Osteocyte (in vitro differentiated cells): ENCODE measurements at regions not wholly inside any gene's neighbourhood (a gene's known extent, or its start where the extent isn't known, plus 50 kb on each side); places are given as distances from the start of the nearest gene placed in this dataset.

Experiments
- DNase-seq: peaks from one replicate; pipeline ENCODE4 v3.0.0; 2021; ENCODE audit warnings: mixed read lengths; ENCODE audit not compliant: unreplicated experiment; ENCODE audit errors: extremely low spot score
- H3K27ac Mint-ChIP-seq: one replicate; pipeline ENCODE4 v1.8.0; 2021; ENCODE audit warnings: mild to moderate bottlenecking, mixed read lengths; ENCODE audit not compliant: unreplicated experiment
- H3K27me3 Mint-ChIP-seq: one replicate; pipeline ENCODE4 v1.8.0; 2021; ENCODE audit warnings: mixed read lengths; ENCODE audit not compliant: unreplicated experiment
- H3K36me3 Mint-ChIP-seq: one replicate; pipeline ENCODE4 v1.8.0; 2021; ENCODE audit warnings: mixed read lengths; ENCODE audit not compliant: unreplicated experiment
- H3K4me1 Mint-ChIP-seq: one replicate; pipeline ENCODE4 v1.8.0; 2021; ENCODE audit warnings: mixed read lengths; ENCODE audit not compliant: unreplicated experiment
- H3K4me3 Mint-ChIP-seq: one replicate; pipeline ENCODE4 v1.8.0; 2021; ENCODE audit warnings: mild to moderate bottlenecking, moderate library complexity, mixed read lengths; ENCODE audit not compliant: unreplicated experiment
- H3K9me3 Mint-ChIP-seq: one replicate; pipeline ENCODE4 v1.8.0; 2021; ENCODE audit warnings: mixed read lengths; ENCODE audit not compliant: unreplicated experiment
- TF ChIP-seq, protein P1 (sequence below): fragments of 200-600 bp; sonication (generic); IDR thresholded peaks from 2 replicates; pipeline ENCODE4 v1.5.0; 2021; ENCODE audit warnings: antibody characterized with exemption, mild to moderate bottlenecking, moderate library complexity

DNA sequence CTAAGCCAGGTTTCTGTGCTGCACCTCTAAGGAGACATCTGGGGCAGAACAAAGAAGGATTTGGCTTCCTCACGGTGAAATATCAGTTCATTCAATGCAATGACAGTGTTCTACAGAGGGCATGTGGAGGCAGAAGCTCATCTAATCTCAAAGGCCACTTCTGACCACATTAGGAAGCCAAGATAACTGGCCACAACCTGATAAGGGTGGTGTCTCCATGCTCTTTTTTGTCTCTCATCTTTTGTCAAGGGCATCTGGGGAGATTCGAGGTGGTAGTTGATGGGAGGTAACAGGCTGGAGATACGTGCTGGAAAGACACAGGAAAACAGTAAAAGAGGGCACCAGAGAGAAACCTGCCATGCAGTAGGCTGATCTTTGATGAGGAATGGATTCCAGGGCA is 303.9 kb downstream of the LRATD1 start:
- H3K4me3 Mint-ChIP-seq = no peak overlapping the region
- no peak overlapping the region for H3K27ac Mint-ChIP-seq
- TF ChIP-seq, protein P1, sequence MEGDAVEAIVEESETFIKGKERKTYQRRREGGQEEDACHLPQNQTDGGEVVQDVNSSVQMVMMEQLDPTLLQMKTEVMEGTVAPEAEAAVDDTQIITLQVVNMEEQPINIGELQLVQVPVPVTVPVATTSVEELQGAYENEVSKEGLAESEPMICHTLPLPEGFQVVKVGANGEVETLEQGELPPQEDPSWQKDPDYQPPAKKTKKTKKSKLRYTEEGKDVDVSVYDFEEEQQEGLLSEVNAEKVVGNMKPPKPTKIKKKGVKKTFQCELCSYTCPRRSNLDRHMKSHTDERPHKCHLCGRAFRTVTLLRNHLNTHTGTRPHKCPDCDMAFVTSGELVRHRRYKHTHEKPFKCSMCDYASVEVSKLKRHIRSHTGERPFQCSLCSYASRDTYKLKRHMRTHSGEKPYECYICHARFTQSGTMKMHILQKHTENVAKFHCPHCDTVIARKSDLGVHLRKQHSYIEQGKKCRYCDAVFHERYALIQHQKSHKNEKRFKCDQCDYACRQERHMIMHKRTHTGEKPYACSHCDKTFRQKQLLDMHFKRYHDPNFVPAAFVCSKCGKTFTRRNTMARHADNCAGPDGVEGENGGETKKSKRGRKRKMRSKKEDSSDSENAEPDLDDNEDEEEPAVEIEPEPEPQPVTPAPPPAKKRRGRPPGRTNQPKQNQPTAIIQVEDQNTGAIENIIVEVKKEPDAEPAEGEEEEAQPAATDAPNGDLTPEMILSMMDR = no peak
- no peaks in the 10 kb centered on the region for H3K36me3 Mint-ChIP-seq
- no peak for DNase-seq
- peaks cover 3% of the 10 kb centered on the region for H3K27me3 Mint-ChIP-seq
- peaks cover 18% of the 10 kb centered on the region for H3K9me3 Mint-ChIP-seq
- H3K4me1 Mint-ChIP-seq = no peaks in the 10 kb centered on the region

DNA sequence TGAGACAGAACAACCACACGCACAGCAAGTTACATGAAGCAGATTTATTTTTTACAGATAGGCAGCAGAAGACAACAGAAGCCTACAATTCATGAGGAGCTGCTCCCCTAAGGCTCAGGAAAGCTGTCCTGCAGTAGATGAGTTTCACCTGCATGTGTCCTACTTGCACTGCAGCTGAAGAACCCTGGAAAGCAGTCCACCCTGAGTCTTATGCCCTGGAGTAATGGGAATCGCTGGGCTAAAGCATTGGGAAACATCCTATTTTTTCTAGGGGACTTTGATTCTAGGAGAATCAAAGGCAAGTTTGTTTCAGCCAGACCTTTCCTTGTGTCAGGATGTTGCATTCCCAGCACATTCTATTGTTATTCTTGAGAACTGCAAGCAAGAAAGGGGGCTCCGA is 304.8 kb downstream of the LRATD1 start:
- H3K27me3 Mint-ChIP-seq = peaks cover 3% of the 10 kb centered on the region
- H3K36me3 Mint-ChIP-seq = no peaks in the 10 kb centered on the region
- H3K27ac Mint-ChIP-seq = no peak overlapping the region
- peaks cover 22% of the 10 kb centered on the region for H3K9me3 Mint-ChIP-seq
- no peak overlapping the region for H3K4me3 Mint-ChIP-seq
- H3K4me1 Mint-ChIP-seq = no peaks in the 10 kb centered on the region
- DNase-seq = no peak
- TF ChIP-seq, protein P1 = no peak

DNA sequence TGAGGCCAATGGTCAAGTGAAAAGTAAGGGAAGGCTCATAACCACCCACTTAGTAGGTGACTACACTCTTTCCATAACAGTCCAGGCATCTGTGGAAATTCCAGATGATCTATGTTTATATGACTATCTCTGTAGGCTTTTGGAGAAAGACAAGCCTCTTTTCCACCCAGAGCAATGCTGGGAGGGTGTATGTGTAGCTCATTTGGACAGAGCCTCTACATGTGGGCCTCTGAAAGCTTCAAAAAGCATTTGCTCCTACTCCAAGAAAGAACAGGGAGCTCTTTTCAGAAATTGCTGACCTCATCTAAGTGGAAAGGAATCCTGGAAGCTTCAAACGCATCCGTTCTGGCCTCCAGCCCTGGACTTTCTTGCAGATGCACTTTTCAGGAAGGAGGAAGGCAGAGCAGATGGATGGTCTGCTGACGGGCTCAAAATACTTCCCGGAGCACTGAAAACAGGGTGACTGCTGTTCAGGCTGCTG is 308.7 kb downstream of the LRATD1 start:
- no peaks in the 10 kb centered on the region for H3K36me3 Mint-ChIP-seq
- H3K4me1 Mint-ChIP-seq = no peaks in the 10 kb centered on the region
- no peaks in the 10 kb centered on the region for H3K27me3 Mint-ChIP-seq
- no peak for DNase-seq
- TF ChIP-seq, protein P1 = no peak
- no peak overlapping the region for H3K4me3 Mint-ChIP-seq
- peaks cover 35% of the 10 kb centered on the region for H3K9me3 Mint-ChIP-seq
- H3K27ac Mint-ChIP-seq = no peak overlapping the region

DNA sequence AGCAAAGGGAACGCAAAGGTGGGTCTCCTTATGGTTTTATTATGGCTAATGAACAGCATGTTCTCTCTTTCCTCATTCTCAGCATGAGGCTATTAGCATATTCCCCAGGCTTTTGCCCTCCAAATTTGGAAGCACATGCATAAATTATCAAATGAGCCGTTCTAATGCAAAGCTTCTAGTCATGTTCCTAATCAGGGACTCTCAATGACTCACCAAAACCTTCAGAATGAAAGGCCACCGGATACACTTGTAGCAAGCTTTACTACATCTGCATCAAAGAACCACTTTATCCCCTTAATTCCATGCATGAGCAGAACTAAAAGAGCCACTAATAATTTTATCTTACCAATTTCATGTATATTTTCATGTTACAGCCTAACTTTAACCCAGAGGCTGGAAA is 310.5 kb downstream of the LRATD1 start:
- Mint-ChIP-seq H3K4me1 (no peaks in the 10 kb centered on the region), H3K4me3 (no peak overlapping the region), H3K36me3 (no peaks in the 10 kb centered on the region), H3K27ac (no peak overlapping the region), H3K27me3 (no peaks in the 10 kb centered on the region), H3K9me3 (peaks cover 25% of the 10 kb centered on the region)
- TF ChIP-seq, protein P1 = no peak
- DNase-seq = no peak

DNA sequence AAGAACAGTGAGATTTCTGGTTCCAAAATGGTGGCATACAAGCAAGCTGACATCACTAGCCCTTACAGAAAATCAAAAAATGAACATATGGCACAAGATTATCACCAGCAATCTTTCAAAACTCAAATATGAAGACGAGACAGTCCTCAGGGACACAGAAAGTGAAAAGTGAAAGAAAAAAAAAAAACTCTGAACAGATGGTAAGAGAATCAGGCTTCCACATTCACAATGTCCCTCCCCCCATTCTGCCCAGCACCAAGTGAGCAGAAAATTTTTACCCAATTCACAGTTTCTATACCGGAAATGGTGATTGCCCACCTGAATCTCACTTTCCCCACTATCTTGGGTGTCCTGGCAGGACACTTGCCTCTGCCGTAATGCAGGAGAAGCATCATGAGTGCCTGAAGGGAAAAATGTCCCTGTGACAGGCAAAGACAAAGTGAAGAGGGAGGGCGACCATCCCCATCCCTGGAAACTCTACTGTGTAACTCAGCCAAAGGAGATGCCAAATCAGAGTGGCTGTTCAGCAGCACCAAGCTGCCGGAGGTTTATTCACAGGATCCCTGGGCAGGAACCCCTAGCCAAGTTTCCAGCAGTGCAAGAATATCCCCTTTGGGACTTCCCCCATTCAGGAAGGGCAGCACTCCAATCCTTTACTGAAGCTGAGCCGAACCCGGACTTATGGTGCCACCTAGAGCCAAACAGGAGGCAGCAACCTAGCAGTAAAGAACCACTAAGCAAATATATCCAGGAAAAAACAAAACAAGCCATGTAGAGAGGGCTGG is 312.2 kb downstream of the LRATD1 start:
- Mint-ChIP-seq H3K4me3 (no peak overlapping the region), H3K4me1 (no peaks in the 10 kb centered on the region), H3K27ac (no peak overlapping the region), H3K27me3 (no peaks in the 10 kb centered on the region), H3K36me3 (no peaks in the 10 kb centered on the region), H3K9me3 (peaks cover 25% of the 10 kb centered on the region)
- DNase-seq = no peak
- TF ChIP-seq, protein P1 = no peak
